CD4-positive, alpha-beta T cell (primary cell): ENCODE measurements at regions not wholly inside any gene's neighbourhood (a gene's known extent, or its start where the extent isn't known, plus 50 kb on each side); places are given as distances from the start of the nearest gene placed in this dataset.
"Not testable (repeated sequence)": the region's sequence is repeated elsewhere in the genome, so short reads cannot be mapped to it uniquely, and the experiment has no call there.

Experiments used
- ATAC-seq: fragments of 200-7000 bp; cut with Tn5 transposase; one replicate; pipeline ENCODE4 v1.10.0; 2022; ENCODE audit warnings: mild to moderate bottlenecking; ENCODE audit not compliant: poor library complexity
- CTCF ChIA-PET: fragments of 350-600 bp; sonication (Branson Sonifier 250); formaldehyde crosslinking; loops from one replicate; lab custom pipeline; 2021; ENCODE audit warnings: antibody characterized with exemption, inconsistent platforms; lab: Charles Lee
- POLR2A ChIA-PET: fragments of 350-600 bp; sonication (Branson Sonifier 250); formaldehyde crosslinking; loops from one replicate; lab custom pipeline; 2021; ENCODE audit warnings: antibody characterized with exemption, inconsistent platforms; lab: Charles Lee
- DNase-seq, 14 experiments: peaks; one replicate each; pipeline ENCODE4 v3.0.0-alpha.2; 2013 to 2020; ENCODE audit warnings: mixed read lengths in 2 of 14
- H3K27ac ChIP-seq, 2 donors: one replicate each; pipeline versions ENCODE4 v1.5.1 to v1.7.0; 2013; ENCODE audit warnings: low read length in 2 of 2, low read depth in 1 of 2, mild to moderate bottlenecking in 1 of 2
- H3K27me3 ChIP-seq, 2 experiments: 1 replicate in 1 of 2; 2 replicates in 1 of 2; pipeline versions ENCODE4 v1.6.1 to v1.7.0; 2013; ENCODE audit warnings: low read length in 2 of 2, control low read depth in 1 of 2, mild to moderate bottlenecking in 1 of 2, moderate library complexity in 1 of 2; ENCODE audit not compliant: insufficient read depth in 2 of 2, control insufficient read depth in 1 of 2
- H3K36me3 ChIP-seq: one replicate; pipeline ENCODE4 v1.6.1; 2013; ENCODE audit warnings: low read length, control low read depth; ENCODE audit not compliant: insufficient read depth
- H3K4me1 ChIP-seq: one replicate; pipeline ENCODE4 v1.6.1; 2013; ENCODE audit warnings: low read length, control low read depth; ENCODE audit not compliant: insufficient read depth
- H3K4me3 ChIP-seq: one replicate; pipeline ENCODE4 v1.5.1; 2013; ENCODE audit warnings: mild to moderate bottlenecking, low read length, moderate library complexity
- H3K9me3 ChIP-seq, 2 experiments: 1 replicate in 1 of 2; 2 replicates in 1 of 2; pipeline versions ENCODE4 v1.6.1 to v1.7.0; 2013; ENCODE audit warnings: low read length in 2 of 2, mild to moderate bottlenecking in 2 of 2, control low read depth in 1 of 2, moderate library complexity in 1 of 2; ENCODE audit not compliant: control insufficient read depth in 1 of 2, insufficient read depth in 1 of 2
- H3K27ac Mint-ChIP-seq: one replicate; pipeline ENCODE4 v1.8.0; 2020; ENCODE audit warnings: mixed read lengths
- H3K27me3 Mint-ChIP-seq: one replicate; pipeline ENCODE4 v1.8.0; 2021; ENCODE audit warnings: mixed read lengths
- H3K36me3 Mint-ChIP-seq: one replicate; pipeline ENCODE4 v1.8.0; 2021; ENCODE audit warnings: low read depth, mixed read lengths
- H3K4me1 Mint-ChIP-seq: one replicate; pipeline ENCODE4 v1.8.0; 2021; ENCODE audit warnings: low read depth, mixed read lengths
- H3K4me3 Mint-ChIP-seq: one replicate; pipeline ENCODE4 v1.8.0; 2020; ENCODE audit warnings: mild to moderate bottlenecking, mixed read lengths
- H3K9me3 Mint-ChIP-seq: one replicate; pipeline ENCODE4 v1.8.0; 2020; ENCODE audit warnings: mixed read lengths
- intact Hi-C, 2 experiments: fragments of 100-400 bp; cut with DNase I in 1 of 2; cut with micrococcal nuclease in 1 of 2; formaldehyde crosslinking; loops; one replicate each; pipeline versions ENCODE4 v1.15.1 to v1.9.0; 2023 to 2025; cut with DNase I, micrococcal nuclease
- TF ChIP-seq, protein P1 (sequence below): fragments of 200-600 bp; IDR thresholded peaks from one replicate; pipeline ENCODE4 v1.8.0; 2022; ENCODE audit warnings: antibody characterized with exemption, mild to moderate bottlenecking

DNA sequence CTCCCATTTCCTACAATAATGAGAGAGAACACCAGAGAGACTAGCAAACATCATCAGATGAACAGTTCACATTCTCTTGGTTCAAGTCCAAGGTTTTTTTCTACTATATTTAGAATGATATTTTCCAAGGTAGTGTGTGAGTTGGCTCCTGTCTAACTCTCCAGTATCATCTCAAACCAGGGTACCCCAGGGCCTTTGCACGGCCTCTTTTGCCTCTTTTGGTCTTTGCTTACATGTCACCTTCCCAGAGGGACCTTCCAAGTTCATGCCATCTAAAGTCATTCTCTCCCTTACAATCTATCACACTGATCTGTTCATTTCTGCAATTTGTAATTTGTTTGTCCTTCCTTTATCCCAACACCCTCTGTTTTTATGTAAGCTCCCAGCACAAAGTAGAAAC lies 264.5 kb downstream of the VRK1 start:
- Histone ChIP-seq H3K9me3 (no peaks in the 10 kb centered on the region), H3K36me3 (no peaks in the 10 kb centered on the region), H3K27me3 (peaks cover 0 to 7% of the 10 kb centered on the region in 2 experiments), H3K4me3 (no peak overlapping the region), H3K27ac (no peak overlapping the region), H3K4me1 (no peaks in the 10 kb centered on the region)
- ChIA-PET CTCF (no interaction called here), POLR2A (no interaction called here)
- no peak overlapping the region for H3K4me3 Mint-ChIP-seq
- intact Hi-C loops: no loop called here
- ATAC-seq (no peak), DNase-seq (no peak)
- H3K9me3 Mint-ChIP-seq: no peaks in the 10 kb centered on the region
- H3K36me3 Mint-ChIP-seq: no peaks in the 10 kb centered on the region
- H3K27ac Mint-ChIP-seq: no peak overlapping the region
- no peaks in the 10 kb centered on the region for H3K4me1 Mint-ChIP-seq
- TF ChIP-seq, protein P1, sequence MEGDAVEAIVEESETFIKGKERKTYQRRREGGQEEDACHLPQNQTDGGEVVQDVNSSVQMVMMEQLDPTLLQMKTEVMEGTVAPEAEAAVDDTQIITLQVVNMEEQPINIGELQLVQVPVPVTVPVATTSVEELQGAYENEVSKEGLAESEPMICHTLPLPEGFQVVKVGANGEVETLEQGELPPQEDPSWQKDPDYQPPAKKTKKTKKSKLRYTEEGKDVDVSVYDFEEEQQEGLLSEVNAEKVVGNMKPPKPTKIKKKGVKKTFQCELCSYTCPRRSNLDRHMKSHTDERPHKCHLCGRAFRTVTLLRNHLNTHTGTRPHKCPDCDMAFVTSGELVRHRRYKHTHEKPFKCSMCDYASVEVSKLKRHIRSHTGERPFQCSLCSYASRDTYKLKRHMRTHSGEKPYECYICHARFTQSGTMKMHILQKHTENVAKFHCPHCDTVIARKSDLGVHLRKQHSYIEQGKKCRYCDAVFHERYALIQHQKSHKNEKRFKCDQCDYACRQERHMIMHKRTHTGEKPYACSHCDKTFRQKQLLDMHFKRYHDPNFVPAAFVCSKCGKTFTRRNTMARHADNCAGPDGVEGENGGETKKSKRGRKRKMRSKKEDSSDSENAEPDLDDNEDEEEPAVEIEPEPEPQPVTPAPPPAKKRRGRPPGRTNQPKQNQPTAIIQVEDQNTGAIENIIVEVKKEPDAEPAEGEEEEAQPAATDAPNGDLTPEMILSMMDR: no peak
- no peaks in the 10 kb centered on the region for H3K27me3 Mint-ChIP-seq

DNA sequence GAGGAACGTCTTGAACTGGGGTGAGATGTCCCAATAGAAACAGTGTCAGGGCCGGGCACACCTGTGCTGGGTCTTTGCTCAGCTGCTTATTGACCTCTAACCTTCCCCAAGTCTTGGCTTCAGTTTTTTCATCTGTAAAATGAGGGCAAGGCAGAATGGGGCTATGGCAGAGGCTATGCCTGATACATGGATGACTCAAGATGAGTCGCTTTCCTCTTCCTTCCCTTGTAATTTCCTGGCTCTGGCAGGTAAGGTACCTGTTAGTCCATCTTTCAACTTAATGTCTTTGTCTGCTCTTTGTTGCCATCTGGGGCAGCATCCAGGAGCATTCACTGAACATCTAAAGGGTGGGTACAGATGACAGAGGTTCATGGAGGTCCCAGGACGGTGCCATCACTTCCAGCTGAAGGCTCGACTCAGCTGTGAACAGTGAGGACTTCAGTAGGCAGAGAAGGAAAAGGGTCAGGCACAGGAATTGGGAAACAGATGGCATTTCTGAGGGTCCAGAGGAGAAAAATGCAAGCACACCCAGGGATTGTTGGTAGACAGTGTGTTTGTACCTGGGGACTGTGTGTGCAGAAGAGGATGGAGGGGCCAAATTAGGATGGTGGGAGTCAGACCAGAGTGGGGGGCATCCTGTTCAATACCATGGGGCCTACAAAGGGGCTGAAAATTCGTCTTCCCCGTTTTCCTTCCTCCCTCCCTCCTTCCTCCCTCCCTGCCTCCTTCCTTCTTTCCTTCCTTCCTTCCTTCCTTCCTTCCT lies 268.3 kb downstream of the VRK1 start:
- POLR2A ChIA-PET: no interaction called here
- TF ChIP-seq, protein P1: no peak
- Histone ChIP-seq H3K27me3 (peaks cover 0 to 7% of the 10 kb centered on the region in 2 experiments), H3K4me3 (no peak overlapping the region), H3K36me3 (no peaks in the 10 kb centered on the region), H3K4me1 (no peaks in the 10 kb centered on the region), H3K27ac (no peak overlapping the region), H3K9me3 (no peaks in the 10 kb centered on the region)
- Mint-ChIP-seq H3K4me1 (no peaks in the 10 kb centered on the region), H3K27ac (no peak overlapping the region), H3K27me3 (no peaks in the 10 kb centered on the region), H3K4me3 (no peak overlapping the region), H3K36me3 (no peaks in the 10 kb centered on the region), H3K9me3 (no peaks in the 10 kb centered on the region)
- CTCF ChIA-PET: no interaction called here
- DNase-seq (no peak), ATAC-seq (no peak)
- intact Hi-C loops: no loop called here

DNA sequence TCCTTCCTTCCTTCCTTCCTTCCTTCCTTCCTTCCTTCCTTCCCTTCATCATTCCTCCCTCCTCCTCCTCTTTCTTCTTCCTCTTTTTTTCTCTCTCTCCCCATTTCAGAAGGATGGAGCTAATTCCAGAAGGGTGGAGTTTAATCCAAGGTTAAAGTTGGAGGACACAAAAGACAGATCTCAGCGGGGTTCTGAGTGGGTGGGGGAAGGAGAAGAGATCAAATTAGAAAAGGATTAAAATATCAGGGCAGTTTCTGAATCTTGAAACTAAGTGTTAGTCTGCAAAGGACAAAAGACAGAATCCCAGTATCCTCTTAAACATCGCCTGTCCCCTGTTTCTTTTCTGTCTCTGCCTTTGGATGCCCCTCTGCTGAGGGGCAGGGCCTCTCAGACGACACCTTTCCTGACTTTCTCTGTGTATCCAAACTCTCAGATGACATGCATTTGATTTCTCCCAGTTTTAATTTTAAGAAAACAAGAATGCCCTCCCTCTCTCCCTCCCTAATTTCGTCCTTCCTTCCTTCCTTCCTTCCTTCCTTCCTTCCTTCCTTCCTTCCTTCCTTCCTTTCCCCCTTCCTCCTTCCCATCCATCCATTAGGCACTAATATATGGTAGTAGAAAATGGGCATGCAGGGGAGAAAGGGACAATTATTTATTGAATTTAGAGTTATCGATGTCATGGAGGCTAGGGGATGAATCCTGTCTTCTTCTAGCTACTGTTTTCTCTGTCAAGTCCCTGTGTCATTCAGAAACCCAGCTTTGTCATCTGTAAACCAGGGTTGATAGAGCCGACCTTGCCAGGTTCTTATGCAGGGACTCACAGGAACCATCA lies 269.1 kb downstream of the VRK1 start:
- CTCF ChIA-PET: no interaction called here
- POLR2A ChIA-PET: no interaction called here
- Mint-ChIP-seq H3K27ac (no peak overlapping the region), H3K27me3 (no peaks in the 10 kb centered on the region), H3K36me3 (no peaks in the 10 kb centered on the region), H3K9me3 (no peaks in the 10 kb centered on the region), H3K4me3 (no peak overlapping the region), H3K4me1 (no peaks in the 10 kb centered on the region)
- ATAC-seq (no peak), DNase-seq (no peak)
- Histone ChIP-seq H3K27me3 (peaks cover 0 to 7% of the 10 kb centered on the region in 2 experiments), H3K27ac (no peak overlapping the region), H3K9me3 (no peaks in the 10 kb centered on the region), H3K4me3 (no peak overlapping the region), H3K36me3 (no peaks in the 10 kb centered on the region), H3K4me1 (no peaks in the 10 kb centered on the region)
- TF ChIP-seq, protein P1: no peak
- intact Hi-C loops: no loop called here

DNA sequence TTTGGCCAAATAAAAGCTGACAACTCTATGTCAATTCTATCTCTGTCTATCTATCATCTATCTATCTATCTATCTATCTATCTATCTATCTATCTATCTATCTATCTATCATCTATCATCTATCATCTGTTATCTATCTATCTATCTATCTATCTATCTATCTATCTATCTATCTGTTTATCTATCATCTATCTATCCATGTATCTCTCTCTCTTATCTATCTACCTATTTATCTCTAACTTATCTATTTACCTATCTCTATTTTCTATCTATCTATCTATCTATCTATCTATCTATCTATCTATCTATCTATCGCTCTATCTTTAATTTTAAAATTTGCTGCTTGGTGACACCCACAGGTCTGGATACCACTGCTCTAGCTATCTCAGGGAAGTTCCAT lies 271.1 kb downstream of the VRK1 start:
- H3K4me3 ChIP-seq, H3K27me3 ChIP-seq, H3K27ac ChIP-seq, H3K27ac Mint-ChIP-seq, H3K9me3 Mint-ChIP-seq, CTCF ChIA-PET, H3K4me1 Mint-ChIP-seq, H3K36me3 Mint-ChIP-seq, H3K4me1 ChIP-seq, H3K27me3 Mint-ChIP-seq, H3K4me3 Mint-ChIP-seq, ATAC-seq, intact Hi-C loops, POLR2A ChIA-PET, H3K9me3 ChIP-seq, H3K36me3 ChIP-seq, DNase-seq: not testable (repeated sequence)
